Right kidney (tissue), 1 donor: ENCODE measurements at regions not wholly inside any gene's neighbourhood (a gene's known extent, or its start where the extent isn't known, plus 50 kb on each side); places are given as distances from the start of the nearest gene placed in this dataset.
"Not testable (repeated sequence)": the region's sequence is repeated elsewhere in the genome, so short reads cannot be mapped to it uniquely, and the experiment has no call there.

Source experiments
- DNase-seq: peaks from one replicate; pipeline ENCODE4 v3.0.0-alpha.2; 2016

DNA sequence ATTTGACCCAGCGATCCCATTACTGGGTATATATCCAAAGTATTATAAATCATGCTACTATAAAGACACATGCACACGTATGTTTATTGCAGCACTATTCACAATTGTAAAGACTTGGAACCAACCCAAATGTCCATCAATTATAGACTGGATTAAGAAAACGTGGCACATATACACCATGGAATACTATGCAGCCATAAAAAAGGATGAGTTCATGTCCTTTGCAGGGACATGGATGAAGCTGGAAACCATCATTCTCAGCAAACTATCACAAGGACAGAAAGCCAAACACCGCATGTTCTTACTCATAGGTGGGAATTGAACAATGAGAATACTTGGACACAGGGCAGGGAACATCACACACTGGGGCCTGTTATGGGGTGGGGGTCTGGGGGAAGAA is 317.8 kb downstream of the TSHZ3 start:
- not testable (repeated sequence) for DNase-seq

DNA sequence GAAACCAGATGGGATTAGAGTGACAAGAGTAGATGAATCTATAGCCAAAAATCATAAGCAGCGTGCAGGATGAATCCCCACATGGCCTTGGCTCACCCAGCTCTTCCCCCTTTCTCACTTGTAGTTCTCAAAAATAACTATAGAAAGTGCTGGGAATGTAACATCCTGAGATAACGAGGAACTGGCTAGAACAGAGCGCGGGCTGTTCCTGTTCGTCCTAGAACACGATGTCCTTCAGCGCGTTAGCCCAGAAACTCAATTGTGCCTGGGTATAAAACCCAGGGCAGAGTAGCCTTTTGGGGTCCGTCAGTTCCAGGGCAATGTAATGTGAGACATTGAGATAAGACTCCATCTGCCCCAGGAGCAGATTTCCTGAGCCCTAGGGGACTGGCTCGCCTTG is 326.2 kb downstream of the TSHZ3 start:
- DNase-seq: no peak

DNA sequence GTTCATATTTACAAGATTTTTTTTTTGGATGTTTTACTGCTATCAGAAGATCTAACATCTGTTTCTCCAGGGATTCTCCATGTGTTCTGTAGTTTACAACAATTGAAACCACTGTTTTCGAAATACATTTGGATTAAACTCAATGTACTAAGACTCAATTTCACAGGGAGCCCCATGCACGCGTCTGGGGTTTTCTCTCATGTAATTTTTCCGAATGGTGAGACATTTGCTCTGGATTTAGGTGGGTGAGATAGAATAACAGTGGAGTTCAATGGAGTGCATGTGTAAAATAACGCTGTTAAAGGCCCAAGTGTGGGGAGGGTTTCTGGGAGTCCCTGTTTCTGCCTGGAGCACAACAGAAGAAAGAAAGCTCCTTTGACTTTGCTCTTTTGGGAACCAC is 330.3 kb downstream of the TSHZ3 start:
- DNase-seq: no peak

DNA sequence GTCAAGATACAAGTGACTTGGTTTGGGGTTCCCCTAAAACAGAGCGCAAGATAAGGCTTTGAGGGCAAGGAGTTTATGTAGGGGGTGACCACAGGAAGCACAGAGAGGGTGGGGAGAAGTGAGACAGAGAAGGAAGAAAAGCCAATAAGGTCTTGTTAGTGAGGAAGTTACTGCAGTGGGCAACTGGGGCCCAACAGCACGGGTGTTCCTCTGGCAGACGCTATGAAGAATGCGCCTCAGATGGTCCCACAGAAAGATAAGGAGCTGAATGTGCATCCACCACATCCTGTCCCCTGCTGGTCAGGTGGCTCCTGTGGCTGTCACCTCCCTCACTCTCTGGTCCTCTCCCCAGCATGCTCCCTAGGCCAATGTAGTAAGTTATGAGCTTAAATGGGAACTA is 333.5 kb downstream of the TSHZ3 start:
- no peak for DNase-seq

DNA sequence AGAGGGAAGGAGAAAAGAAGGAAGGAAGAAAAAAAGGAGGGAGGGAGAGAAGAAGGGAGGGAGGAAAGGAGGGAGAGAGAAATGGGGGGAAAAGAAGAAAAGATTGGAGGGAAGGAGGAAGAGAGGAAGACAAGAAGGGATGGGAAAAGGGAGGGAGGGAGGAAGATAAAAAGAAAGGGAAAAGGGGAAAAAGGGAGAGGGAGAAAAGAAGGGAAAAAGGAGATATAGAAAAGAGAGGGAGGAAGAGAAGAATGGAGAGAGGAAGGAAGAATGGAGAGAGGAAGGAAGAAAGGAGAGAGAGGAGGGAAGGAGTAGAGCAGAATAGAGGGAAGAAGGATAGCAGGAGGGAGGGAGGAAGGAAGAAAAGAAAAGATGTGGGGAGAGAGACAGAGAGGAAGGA is 334.6 kb downstream of the TSHZ3 start:
- DNase-seq: no peak

DNA sequence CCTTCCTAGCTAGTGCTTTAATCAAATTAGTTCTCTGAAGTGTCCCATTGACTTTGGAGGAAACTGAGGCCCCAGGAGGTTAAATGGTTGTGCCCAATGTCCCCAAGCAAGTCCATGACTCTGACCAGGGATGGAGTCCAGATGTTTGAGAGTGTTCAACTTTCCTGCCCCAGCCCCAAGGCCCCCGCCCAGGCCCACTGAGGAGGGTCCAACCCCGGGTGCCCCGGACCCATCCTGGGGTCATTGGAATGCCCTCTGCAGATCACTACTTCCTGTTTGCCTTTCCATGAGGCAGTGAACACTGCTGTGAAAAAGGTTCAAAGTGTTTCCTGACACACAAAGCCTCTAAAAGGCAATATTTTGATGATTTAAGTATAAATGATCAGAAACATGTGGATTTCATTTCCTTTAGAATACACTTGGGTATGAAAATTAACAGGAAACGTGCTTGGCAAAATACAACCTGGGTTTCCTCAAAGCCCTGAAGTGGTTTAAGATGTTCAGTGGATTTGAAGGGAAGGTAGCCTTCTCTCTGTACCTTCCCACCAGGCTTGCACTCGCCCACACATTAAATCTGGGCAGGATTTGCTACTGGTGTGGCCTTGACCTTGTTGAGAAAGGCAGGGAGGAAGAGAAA is 335.7 kb downstream of the TSHZ3 start:
- no peak for DNase-seq

DNA sequence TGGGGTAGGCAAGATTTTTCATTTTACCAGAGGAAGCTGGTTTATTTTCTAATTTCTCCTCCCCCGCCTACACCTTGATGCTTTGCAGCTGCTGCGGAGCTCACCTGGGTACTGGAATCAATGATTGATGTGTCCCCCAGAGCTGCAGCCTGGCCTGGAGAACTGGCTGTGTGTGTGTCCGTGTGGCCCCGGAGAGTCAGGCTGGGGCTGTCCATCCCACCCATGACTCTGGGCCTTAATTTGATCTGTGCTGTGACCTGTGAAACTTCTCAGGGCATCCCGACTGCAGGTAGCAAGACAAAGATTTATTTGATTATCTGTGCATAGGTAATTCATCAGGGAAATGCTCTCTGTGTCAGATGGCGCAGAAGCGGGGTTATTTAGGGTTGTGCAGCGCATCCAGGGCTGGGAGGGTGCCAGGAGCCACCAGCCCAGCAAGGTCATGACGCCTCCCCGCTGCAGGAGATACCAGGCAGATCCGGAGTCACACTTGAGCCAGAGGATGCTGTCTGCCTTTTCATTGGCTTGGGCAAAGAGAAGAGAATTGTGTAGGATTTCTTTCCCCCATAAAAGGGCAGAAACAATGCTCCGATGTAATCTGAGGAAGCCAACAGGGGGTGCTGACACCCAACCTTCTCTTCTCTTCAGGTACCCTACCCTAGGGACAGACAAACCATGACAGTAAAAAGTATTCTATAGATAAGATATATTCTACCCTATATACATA is 346.6 kb downstream of the TSHZ3 start:
- peak; percentile 8 for DNase-seq

DNA sequence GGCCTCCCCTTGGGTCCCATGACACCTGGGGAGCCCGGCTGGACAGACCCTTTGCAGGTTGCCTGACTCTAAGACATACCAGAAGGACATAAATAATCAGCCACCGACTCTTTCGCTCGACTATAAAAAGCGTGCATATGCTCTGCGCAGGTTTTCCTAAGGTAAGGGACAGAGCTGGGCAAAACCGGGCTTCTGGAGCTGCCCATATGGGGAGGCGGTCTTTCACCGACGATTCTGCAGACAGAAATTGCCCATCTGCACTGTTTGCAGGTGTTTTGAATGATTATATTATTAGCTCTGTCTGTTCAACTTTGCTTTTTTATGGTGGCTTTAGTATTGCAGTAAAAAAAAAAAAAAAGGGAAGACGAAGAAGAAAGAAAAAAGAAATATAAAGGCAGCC is 347.2 kb downstream of the TSHZ3 start:
- DNase-seq: no peak

DNA sequence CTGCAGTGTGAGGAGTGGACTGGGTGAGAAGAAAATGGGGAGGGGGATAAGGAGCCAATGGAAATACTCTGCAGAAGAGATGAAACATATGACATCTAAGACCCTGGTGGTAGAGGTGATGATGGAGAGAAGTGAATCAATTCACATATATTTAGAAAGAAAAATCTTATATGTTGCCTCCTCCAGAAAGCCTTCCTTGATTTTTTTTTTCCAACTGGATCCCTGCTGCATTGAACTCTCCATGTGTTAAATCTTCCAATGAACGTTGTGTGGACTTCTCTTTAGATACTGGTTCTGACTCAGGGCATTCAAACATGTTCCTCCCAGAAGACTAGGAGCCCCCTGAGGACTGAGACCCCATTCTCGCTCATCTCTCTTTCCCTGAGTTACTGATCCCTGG is 348.3 kb downstream of the TSHZ3 start:
- no peak for DNase-seq

DNA sequence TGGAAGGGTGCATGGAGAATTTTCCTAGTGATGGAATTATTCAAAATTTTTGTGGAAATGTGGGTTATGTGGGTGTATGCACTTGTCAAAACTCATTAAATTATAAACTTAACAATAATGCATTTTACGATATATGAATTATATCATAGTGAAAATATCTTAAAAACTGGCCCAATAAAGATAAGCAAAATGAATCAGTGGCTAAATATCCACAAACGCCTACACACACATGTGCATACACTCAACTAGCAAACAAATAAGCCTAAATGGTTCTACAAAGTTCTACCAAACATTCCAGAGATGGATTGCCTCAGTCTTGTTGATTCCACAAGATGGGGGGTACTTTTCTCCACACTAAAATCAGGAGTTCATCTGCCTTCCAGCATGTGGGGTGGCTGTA is 349.5 kb downstream of the TSHZ3 start:
- DNase-seq: no peak

DNA sequence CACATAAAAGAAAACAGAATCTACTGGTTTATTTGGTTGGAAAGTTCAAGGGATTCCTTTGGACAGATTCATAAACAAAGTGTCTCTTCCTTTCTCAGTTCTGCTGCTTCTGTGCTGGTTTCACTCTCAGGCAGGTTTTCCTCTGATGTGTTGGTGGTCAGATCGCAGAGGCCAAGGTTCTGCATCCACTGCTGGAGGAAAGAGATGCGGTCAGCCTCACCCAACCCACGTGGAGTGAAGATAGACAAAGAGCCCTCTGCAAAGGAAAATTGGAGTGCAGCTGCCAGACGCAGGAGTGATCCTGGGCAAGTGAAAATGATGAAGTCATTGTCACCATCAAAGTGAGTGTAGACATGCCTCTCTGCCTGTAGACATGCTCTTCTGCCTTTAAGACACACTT is 352.0 kb downstream of the TSHZ3 start:
- no peak for DNase-seq

DNA sequence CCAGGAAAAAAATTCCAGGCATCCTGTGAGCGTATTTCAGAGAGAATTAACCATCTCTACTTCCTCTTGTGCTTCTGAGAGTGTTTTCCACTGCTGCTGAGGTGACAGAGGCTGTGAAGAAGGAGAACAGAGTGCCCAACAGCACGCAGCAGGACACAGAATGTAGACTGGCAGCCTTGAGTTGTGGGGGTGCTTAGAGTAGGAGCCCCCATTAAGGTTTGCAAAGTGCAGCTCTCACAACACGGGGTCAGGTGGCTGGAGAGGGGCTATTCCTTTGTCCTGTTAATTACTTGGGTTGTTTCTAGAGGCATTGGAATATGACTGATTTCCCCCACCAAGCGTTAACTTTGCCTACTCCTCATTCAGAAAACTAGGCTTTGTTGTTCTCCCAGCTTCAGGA is 370.6 kb downstream of the TSHZ3 start:
- no peak for DNase-seq

DNA sequence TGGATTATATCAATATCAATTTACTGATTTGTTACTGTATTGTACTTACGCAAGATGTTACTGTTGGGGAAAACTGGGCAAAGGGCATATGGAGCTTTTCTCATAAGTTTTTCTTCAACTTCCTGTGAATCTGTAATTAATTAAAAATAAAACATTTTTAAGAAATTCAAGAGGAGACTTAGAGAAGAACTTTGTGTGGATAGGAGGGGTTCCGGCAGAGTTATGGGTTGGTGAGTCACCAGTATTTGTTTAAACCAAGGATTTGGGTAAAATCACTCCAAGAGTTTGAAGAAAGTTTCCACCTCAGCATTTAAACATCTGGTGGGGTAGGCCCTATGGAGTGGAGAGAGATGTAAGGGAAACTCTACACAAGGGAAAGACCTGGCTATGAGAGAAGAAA is 379.6 kb downstream of the TSHZ3 start:
- DNase-seq: no peak

DNA sequence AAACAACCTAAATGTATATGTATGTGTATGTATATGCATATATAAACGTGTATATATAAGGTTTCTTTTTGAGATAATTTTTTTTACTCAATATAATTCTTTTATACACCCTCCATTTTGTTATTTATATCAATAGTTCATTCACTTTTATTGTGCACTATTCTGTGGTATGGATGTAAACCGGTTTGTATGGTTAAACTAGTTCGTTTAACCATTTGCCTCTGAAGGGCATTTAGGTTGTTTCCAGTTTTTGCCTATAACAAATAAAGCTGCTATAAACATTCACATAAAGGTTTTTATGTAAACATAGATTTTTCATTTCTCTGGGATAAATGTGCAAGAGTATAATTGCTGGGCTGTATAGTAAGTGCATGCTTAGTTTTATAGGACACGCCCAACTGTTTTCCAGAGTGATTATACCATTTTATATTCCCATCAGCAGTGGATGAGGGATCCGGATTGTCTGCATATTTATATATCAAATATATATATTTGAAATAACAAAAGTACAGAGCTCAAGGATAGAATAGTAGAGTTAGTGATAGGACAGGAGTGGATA is 380.3 kb downstream of the TSHZ3 start:
- DNase-seq: no peak

DNA sequence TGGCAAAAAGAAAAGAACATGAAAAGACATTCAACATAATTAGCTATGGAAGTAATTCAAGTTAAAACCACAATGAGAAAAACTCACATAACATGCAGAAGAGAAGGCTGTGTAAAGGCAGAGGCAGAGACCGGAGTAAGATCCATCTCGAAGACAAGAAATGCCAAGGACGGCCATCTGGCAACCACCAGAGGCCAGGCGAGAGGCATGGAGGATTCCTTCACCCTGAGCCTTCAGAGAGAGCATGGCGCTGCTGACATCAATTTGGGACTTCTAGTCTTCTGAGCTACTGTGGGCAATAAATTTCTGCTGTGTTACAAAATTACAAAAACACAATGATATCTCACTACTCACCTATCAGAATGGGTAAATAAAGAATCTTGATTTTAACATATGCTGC is 381.0 kb downstream of the TSHZ3 start:
- DNase-seq: no peak

DNA sequence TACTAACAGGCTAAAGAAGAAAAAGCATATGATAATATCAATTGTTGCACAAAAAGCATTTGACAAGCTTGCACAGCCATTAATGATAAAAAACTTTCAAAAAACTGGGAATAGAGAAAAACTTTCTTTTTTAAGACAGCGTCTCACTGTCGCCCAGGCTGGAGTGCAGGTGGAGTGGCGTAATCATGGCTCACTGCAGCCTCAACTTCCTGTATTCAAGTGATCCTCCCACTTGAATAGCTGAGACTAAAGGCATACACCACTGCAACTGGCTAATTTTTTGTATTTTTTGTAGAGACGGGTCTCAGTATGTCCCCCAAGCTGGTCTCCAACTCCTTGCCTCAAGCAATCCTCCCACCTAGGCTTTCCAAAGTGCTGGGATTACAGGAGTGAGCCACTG is 382.8 kb downstream of the TSHZ3 start:
- no peak for DNase-seq

DNA sequence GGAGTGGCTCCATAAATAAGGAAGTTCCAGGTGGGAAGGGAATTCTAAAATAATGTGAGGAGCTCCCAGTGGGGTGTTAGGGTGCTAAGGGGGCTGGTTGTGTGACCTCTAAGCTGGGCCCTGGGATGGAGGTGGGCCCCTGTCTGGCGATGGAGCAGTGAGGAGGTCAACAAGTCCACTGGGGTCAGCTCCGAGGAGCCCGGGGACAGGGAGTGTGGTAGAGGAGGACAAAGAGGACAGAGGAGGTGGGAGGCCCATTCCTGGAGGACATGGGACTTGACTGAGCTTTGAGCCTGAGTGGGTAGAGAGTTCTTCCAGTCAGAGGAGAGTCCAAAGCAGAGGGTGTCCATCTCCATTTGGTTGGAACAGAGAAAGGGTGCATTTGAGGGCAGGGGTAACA is 390.2 kb downstream of the TSHZ3 start:
- DNase-seq: no peak

DNA sequence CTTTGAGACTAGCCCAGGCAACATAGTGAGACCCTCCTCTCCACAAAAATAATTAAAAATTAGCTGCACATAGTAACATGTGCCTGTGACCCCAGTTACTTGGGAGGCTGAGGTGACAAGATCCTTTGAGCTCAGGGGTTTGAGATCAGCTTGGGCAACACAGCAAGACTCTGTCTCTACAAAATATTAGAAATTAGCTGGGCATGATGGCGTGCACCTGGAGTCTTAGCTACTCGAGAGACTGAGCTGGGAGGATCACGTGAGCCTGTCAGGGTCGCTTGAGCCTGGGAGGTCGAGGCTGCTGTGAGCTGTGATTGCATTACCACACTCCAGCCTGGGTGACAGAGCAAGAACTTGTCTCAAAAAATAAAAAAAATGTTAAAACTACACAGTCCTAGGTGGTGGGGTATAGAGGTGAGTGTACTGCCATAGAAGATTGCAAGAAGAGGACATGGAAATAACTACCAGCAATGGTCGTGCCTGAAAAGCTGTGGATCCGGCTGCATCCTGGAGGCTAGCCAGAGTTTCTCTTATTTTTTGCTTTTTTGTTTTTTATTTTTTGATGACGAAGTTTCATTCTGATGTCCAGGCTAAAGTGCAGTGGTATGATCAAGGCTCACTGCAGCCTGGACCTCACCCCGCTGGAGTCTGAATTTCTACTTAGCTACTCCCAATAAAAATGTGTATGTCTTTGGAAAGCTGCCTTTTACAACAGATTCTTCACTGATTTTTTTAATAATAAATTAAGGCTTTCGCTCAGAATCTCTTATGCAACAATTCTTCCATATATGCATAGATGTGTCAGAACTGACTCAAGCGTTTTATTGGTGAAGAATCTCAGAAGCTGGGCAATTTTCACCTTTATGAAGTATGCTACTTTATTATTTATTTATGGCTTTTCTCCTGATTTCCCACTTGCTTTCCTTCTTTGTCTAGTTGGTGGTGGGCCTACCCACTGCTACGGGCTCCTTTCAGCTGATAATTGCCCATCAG is 393.8 kb downstream of the TSHZ3 start:
- no peak for DNase-seq

DNA sequence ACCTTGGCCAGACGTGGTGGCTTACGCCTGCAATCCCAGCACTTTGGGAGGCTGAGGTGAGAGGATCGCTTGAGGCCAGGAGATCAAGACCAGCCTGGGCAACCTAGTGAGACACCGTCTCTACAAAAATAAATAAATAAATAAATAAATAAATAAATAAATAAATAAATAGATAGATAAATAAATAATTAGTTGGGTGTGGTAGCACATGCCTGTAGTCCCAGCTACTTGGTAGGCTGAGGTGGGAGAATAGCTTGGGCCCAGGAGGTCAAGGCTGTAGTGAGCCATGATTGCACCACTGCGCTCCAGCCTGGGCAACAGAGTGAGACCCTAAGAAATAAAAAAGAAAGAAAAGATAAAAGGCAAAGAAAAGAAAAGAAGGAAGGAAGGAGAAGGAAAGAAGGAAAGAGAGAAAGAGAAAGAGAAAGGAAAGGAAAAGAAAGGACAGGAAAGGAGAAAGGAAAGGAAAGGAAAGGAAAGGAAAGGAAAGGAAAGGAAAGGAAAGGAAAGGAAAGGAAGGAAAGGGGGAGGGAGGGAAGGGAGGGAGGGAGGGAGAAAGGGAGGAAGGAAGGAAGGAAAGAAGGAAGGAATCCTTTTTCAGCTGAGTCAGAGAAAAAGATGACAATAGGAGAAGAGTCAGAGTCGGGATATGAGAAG is 404.8 kb downstream of the TSHZ3 start:
- not testable (repeated sequence) for DNase-seq

DNA sequence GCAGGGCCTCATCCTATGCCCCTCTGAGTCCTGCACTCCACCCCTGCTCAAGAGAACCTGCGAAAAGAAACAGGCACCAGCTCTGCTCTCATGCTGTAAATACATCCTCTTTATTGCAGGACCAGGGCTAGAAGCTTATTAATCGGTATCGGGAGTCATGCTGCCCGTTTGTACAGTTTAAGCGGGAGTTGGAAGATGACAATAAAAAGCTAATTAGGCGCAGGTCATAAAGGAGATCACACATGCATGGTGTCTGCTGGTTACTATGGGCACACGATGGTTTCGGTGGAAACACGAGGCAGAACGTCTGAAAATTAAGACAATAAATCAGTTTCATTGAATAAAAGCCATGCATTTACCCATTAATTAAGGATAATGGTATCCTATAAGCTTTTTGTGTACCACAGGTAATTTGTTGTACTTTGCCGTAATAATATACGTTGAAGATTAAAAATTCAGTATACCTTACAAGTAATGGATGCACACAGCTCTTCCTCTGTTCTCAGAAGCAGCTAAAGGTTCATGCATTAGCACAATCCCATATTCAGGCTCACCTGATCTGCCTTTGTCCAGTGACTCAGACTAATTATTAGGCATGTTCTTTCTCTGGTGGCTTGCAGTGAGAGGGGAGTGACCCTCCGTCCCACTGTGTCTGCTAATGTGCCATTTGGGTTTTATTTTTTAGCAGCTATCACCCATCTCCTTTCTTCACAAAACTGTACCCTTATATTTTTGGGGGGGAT is 406.0 kb downstream of the TSHZ3 start:
- no peak for DNase-seq

DNA sequence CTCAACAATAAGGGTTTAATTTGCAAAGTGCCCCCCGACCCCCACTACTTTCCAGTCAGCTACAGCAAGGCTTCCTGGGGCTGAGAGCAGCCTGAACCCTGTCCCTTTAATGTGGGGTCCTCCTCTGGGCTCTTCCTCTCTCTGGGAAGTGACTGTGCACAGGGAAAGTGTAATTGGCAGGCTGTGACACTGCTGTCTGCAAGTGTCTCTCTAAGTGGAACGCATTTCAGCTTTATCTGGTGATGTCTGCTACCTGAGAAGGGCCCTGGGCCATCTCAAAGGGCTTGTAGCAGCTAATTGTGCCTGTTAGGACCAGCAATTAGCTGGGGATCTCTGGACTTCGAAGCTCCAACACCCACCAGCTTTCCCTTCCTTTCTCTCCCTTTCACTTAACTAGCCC is 406.6 kb downstream of the TSHZ3 start:
- no peak for DNase-seq

DNA sequence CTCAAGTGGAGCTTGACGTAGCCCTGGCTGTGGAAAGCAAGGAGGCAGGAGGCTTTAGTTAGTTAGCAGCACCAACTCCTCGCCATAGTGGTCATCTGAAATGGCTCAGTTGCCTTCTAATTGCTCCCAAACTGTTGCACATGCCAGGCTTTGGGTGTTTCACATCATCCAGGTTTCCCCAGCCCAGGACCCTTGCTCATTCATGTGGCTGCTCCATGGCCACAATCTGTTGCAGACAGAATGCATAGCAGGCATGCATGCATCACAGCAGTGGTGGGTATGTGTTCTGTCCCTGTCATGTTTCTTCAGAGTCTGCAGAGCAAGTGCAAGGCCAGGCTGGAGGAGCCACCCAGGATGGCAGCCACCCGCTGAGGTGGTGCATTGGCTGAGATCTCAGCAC is 407.6 kb downstream of the TSHZ3 start:
- DNase-seq: no peak
